ENCODE measurements at regions not wholly inside any gene's neighbourhood (a gene's known extent, or its start where the extent isn't known, plus 50 kb on each side); places are given as distances from the start of the nearest gene placed in this dataset.

DNA sequence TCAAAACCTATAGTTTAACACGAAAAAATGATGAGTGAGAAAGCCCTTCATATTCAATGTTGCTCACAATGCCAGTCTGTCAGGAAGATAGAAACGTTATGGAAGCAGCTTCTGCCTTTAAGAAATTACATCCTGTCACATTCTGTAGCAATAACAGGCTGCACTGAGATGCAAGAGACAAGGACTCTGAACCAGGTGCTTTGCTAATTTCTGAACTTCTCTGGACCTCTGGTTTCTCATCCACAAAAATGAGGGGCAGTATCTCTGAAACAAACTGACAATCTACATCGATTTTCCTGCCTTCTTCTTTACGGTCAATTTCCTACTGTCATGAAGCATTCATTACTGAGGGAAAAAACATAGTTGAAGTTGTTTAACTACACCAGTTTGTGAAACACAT is 234.0 kb downstream of the SNX13 start:
- Histone ChIP-seq H3K9me3 (ENCODE audit: low read length) (no peaks in the 10 kb centered on the region), H4K20me1 (ENCODE audit: insufficient read depth, low read length) (no peaks in the 10 kb centered on the region), H3K27ac (ENCODE audit: low read depth, low read length, poor library complexity, severe bottlenecking) (no peak overlapping the region), H3K4me1 (ENCODE audit: insufficient read depth, low read length, poor library complexity, severe bottlenecking) (no peaks in the 10 kb centered on the region), H2AFZ (ENCODE audit: low read length) (no peak overlapping the region), H3K4me2 (ENCODE audit: low read length) (no peak overlapping the region), H3K79me2 (ENCODE audit: insufficient read depth, low read depth, low read length) (no peaks in the 10 kb centered on the region), H3K36me3 (ENCODE audit: insufficient read depth, low read length) (no peaks in the 10 kb centered on the region), H3K4me3 (ENCODE audit: low read depth, low read length, poor library complexity, severe bottlenecking) (no peak overlapping the region), H3K9me2 (ENCODE audit: insufficient read depth, low read length) (no peaks in the 10 kb centered on the region)
- ChIA-PET CTCF (ENCODE audit: unreplicated experiment) (no interaction called here), POLR2A (no interaction called here)
- intact Hi-C loops (cut with micrococcal nuclease; ENCODE audit: unreplicated experiment): loop anchor here (5.0 to 10.0 kb wide), 2 partner anchors 289 to 641 kb away; no protein-coding TSS in a partner anchor
- no peak for DNase-seq (ENCODE audit: low spot score)
- no TSS peak for BruUV-seq (replicated peaks)
- TF ChIP-seq, protein P1, sequence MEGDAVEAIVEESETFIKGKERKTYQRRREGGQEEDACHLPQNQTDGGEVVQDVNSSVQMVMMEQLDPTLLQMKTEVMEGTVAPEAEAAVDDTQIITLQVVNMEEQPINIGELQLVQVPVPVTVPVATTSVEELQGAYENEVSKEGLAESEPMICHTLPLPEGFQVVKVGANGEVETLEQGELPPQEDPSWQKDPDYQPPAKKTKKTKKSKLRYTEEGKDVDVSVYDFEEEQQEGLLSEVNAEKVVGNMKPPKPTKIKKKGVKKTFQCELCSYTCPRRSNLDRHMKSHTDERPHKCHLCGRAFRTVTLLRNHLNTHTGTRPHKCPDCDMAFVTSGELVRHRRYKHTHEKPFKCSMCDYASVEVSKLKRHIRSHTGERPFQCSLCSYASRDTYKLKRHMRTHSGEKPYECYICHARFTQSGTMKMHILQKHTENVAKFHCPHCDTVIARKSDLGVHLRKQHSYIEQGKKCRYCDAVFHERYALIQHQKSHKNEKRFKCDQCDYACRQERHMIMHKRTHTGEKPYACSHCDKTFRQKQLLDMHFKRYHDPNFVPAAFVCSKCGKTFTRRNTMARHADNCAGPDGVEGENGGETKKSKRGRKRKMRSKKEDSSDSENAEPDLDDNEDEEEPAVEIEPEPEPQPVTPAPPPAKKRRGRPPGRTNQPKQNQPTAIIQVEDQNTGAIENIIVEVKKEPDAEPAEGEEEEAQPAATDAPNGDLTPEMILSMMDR (conservative IDR thresholded peaks at IDR 0.05; ENCODE audit: low read length): no peak
- no peak for TF ChIP-seq EZH2phosphoT487 (IDR thresholded peaks at IDR 0.05; ENCODE audit: borderline replicate concordance, low read depth, low read length)

GRCh38 chr7:17706734-17707133 is 233.6 kb downstream of the SNX13 start:
- ChIA-PET POLR2A (no interaction called here), CTCF (ENCODE audit: unreplicated experiment) (no interaction called here)
- TF ChIP-seq EZH2phosphoT487 (IDR thresholded peaks at IDR 0.05; ENCODE audit: borderline replicate concordance, low read depth, low read length): no peak
- TF ChIP-seq, protein P1 (conservative IDR thresholded peaks at IDR 0.05; ENCODE audit: low read length): peak; percentile 78
- no TSS peak for BruUV-seq (replicated peaks)
- no peak overlapping the region for H3K27ac ChIP-seq (ENCODE audit: low read depth, low read length, poor library complexity, severe bottlenecking)
- H3K4me3 ChIP-seq (ENCODE audit: low read depth, low read length, poor library complexity, severe bottlenecking): no peak overlapping the region
- no peaks in the 10 kb centered on the region for H3K36me3 ChIP-seq (ENCODE audit: insufficient read depth, low read length)
- H4K20me1 ChIP-seq (ENCODE audit: insufficient read depth, low read length): no peaks in the 10 kb centered on the region
- H2AFZ ChIP-seq (ENCODE audit: low read length): no peak overlapping the region
- no peaks in the 10 kb centered on the region for H3K9me2 ChIP-seq (ENCODE audit: insufficient read depth, low read length)
- intact Hi-C loops (cut with micrococcal nuclease; ENCODE audit: unreplicated experiment): loop anchor here (5.0 to 10.0 kb wide), 2 partner anchors 288 to 641 kb away; no protein-coding TSS in a partner anchor
- H3K79me2 ChIP-seq (ENCODE audit: insufficient read depth, low read depth, low read length): no peaks in the 10 kb centered on the region
- H3K9me3 ChIP-seq (ENCODE audit: low read length): no peaks in the 10 kb centered on the region
- no peak overlapping the region for H3K4me2 ChIP-seq (ENCODE audit: low read length)
- peak; percentile 49 for DNase-seq (ENCODE audit: low spot score)
- no peaks in the 10 kb centered on the region for H3K4me1 ChIP-seq (ENCODE audit: insufficient read depth, low read length, poor library complexity, severe bottlenecking)

- Histone ChIP-seq H3K4me2 (ENCODE audit: low read length) (no peak overlapping the region), H3K9me2 (ENCODE audit: insufficient read depth, low read length) (no peaks in the 10 kb centered on the region), H3K36me3 (ENCODE audit: insufficient read depth, low read length) (no peaks in the 10 kb centered on the region), H2AFZ (ENCODE audit: low read length) (no peak overlapping the region), H3K27ac (ENCODE audit: low read depth, low read length, poor library complexity, severe bottlenecking) (no peak overlapping the region), H3K4me3 (ENCODE audit: low read depth, low read length, poor library complexity, severe bottlenecking) (no peak overlapping the region), H3K79me2 (ENCODE audit: insufficient read depth, low read depth, low read length) (no peaks in the 10 kb centered on the region), H4K20me1 (ENCODE audit: insufficient read depth, low read length) (no peaks in the 10 kb centered on the region), H3K4me1 (ENCODE audit: insufficient read depth, low read length, poor library complexity, severe bottlenecking) (no peaks in the 10 kb centered on the region), H3K9me3 (ENCODE audit: low read length) (no peaks in the 10 kb centered on the region)
- intact Hi-C loops (cut with micrococcal nuclease; ENCODE audit: unreplicated experiment): loop anchor here (5.0 to 10.0 kb wide), 2 partner anchors 286 to 638 kb away; no protein-coding TSS in a partner anchor
- POLR2A ChIA-PET: interaction anchor here (0.7 kb wide), 1 partner anchor 637 kb away, joined by 4 read pairs; no protein-coding TSS in a partner anchor
- TF ChIP-seq, protein P1 (conservative IDR thresholded peaks at IDR 0.05; ENCODE audit: low read length): no peak
- no peak for TF ChIP-seq EZH2phosphoT487 (IDR thresholded peaks at IDR 0.05; ENCODE audit: borderline replicate concordance, low read depth, low read length)
- BruUV-seq (replicated peaks): no TSS peak
- no peak for DNase-seq (ENCODE audit: low spot score)
- CTCF ChIA-PET (ENCODE audit: unreplicated experiment): no interaction called here
These were observed 231.2 kb downstream of the SNX13 start for GRCh38 chr7:17709127-17709526.

Data from OCI-LY7 (cell line).